ENCODE measurements at regions not wholly inside any gene's neighbourhood (a gene's known extent, or its start where the extent isn't known, plus 50 kb on each side); places are given as distances from the start of the nearest gene placed in this dataset.
A peak's percentile ranks its signal among the peaks of the same experiment; 100 is the strongest.

DNA sequence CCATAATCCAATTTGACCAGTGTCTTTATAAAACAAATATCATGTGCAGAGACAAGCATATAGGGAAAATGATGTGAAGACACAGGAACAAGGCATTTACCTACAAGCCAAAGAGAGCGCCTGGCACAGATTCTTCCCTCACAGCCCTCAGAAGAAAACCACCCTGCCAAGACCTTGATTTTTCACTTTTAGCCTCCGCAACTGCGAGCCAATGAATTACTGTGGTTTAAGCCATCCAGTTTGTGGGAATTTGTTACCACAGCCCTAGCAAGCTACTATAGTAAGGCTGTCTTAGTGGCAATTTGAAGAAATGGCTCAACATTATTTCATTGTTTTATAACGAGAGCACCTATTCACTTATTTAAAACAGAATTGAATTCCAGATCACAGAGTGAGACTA, 85.7 kb upstream of the CCDC190 start:
- no peak for DNase-seq (ENCODE audit: low read depth)
- Histone ChIP-seq H3K4me3 (ENCODE audit: low read depth, low read length) (no peak overlapping the region), H3K36me3 (ENCODE audit: control insufficient read depth, insufficient read depth, low read length) (no peaks in the 10 kb centered on the region), H3K27me3 (ENCODE audit: control insufficient read depth, insufficient read depth, low read length) (no peaks in the 10 kb centered on the region)
- no peak for FAIRE-seq
- TF ChIP-seq, protein P1, sequence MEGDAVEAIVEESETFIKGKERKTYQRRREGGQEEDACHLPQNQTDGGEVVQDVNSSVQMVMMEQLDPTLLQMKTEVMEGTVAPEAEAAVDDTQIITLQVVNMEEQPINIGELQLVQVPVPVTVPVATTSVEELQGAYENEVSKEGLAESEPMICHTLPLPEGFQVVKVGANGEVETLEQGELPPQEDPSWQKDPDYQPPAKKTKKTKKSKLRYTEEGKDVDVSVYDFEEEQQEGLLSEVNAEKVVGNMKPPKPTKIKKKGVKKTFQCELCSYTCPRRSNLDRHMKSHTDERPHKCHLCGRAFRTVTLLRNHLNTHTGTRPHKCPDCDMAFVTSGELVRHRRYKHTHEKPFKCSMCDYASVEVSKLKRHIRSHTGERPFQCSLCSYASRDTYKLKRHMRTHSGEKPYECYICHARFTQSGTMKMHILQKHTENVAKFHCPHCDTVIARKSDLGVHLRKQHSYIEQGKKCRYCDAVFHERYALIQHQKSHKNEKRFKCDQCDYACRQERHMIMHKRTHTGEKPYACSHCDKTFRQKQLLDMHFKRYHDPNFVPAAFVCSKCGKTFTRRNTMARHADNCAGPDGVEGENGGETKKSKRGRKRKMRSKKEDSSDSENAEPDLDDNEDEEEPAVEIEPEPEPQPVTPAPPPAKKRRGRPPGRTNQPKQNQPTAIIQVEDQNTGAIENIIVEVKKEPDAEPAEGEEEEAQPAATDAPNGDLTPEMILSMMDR (IDR thresholded peaks at IDR 0.05; ENCODE audit: insufficient read depth, low read length, severe bottlenecking) = no peak

DNA sequence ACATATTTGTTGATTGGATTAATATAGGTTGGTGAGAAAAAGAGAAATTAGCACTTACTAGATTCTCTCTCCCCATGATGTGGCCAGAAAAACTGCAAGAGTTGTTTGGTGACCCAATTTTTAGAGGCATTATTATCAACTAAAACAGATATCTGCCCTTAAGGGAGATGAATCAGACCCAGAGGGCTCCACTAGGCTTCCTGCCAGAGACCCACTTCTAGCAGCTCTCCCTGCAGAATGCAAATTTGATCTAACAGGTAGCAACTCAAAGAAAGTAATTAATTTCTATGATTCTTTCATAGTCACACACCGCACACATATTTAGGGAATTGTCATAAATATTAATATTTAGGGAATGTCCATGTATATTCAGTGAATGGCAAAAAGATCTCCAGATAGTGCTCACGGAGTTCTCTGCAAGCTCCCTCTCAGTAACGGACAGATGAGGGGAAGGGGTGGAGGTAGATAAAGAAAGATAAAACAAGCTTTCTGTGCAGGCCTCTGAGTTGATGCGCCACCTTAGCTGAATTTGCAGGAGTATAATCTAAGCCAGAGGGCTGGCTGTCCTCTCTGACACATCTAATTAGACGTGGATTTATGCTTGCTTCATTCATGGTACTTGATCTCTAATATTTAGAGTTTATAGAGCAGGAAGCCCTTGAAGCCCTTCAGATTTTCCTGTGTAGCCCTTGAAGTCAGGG, 84.1 kb upstream of the CCDC190 start:
- no peaks in the 10 kb centered on the region for H3K36me3 ChIP-seq (ENCODE audit: control insufficient read depth, insufficient read depth, low read length)
- no peaks in the 10 kb centered on the region for H3K27me3 ChIP-seq (ENCODE audit: control insufficient read depth, insufficient read depth, low read length)
- no peak overlapping the region for H3K4me3 ChIP-seq (ENCODE audit: low read depth, low read length)
- no peak for FAIRE-seq
- peak; percentile 1 for DNase-seq (ENCODE audit: low read depth)
- TF ChIP-seq, protein P1 (IDR thresholded peaks at IDR 0.05; ENCODE audit: insufficient read depth, low read length, severe bottlenecking) = no peak

DNA sequence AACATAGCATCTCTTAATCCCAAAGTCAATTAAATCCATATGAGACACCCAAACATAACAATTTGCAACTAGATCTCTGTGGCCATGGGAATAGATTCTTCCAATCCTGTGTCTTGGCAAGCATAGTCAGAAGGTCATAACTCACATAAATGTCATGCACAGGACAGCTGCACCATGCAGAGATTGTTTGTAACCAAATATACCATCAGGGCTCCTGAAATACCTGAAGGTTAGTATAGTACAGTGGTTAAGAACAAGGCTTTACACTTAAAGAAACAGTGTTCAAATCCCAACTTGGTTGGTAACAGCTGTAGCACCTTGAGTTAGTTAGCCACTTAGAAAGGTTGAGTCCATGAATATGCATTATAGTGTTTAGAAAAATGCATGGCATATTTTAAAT, 82.6 kb upstream of the CCDC190 start:
- DNase-seq (ENCODE audit: low read depth) (no peak), FAIRE-seq (no peak)
- TF ChIP-seq, protein P1 (IDR thresholded peaks at IDR 0.05; ENCODE audit: insufficient read depth, low read length, severe bottlenecking) = no peak
- no peak overlapping the region for H3K4me3 ChIP-seq (ENCODE audit: low read depth, low read length)
- no peaks in the 10 kb centered on the region for H3K36me3 ChIP-seq (ENCODE audit: control insufficient read depth, insufficient read depth, low read length)
- no peaks in the 10 kb centered on the region for H3K27me3 ChIP-seq (ENCODE audit: control insufficient read depth, insufficient read depth, low read length)

DNA sequence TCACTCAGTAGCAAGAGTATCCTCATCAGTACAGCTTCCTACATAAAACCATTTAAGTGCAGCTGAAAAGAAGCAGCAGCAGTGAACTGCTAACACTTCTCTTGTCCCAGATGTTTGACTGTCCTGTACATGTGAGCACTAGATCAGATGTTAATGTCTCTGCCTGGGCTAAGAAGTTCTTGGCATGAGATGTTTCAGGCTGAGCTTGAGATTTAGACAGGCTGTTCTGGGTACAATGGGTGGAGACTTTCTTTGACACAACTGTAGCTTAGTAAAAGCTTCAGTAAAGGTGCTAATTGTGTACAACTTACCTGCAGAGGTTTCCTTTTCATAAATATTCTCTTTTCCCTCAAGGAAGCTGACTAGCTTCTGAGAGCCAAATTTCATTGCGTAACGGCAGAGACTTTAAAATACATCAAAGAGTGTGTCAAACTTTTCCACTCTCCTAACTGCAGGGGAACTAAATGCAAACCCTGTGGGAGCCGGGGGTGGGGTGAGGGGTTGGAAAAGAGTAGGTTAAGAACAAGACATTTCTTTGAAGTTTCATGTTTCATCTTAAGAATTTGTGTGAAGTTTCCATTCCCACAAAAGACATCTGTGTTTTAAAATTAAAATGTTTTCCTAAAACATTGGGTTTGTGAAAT, 82.1 kb upstream of the CCDC190 start:
- FAIRE-seq (peak; percentile 58), DNase-seq (ENCODE audit: low read depth) (peak; percentile 6)
- Histone ChIP-seq H3K27me3 (ENCODE audit: control insufficient read depth, insufficient read depth, low read length) (no peaks in the 10 kb centered on the region), H3K4me3 (ENCODE audit: low read depth, low read length) (no peak overlapping the region), H3K36me3 (ENCODE audit: control insufficient read depth, insufficient read depth, low read length) (no peaks in the 10 kb centered on the region)
- TF ChIP-seq, protein P1 (IDR thresholded peaks at IDR 0.05; ENCODE audit: insufficient read depth, low read length, severe bottlenecking) = no peak

DNA sequence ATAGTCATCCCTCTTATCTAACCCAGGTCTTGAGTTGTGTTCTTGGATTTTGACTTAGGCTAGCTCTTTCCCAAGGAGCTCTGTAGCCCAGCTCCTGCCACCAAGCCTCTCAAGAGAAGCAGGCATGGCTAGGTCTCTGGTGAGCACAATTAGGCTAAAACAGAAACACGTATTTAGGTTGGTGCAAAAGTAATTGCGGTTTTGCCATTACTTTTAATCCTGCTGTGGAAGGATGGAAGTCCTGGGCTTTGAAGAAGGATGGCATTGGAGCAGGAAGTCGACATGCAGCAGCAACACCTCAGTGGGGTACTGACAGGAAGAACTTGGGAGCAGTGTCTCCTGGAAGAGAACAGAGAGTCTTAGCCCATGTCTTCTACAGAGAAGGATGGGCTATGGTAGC, 80.0 kb upstream of the CCDC190 start:
- H3K36me3 ChIP-seq (ENCODE audit: control insufficient read depth, insufficient read depth, low read length) = no peaks in the 10 kb centered on the region
- no peak overlapping the region for H3K4me3 ChIP-seq (ENCODE audit: low read depth, low read length)
- TF ChIP-seq, protein P1 (IDR thresholded peaks at IDR 0.05; ENCODE audit: insufficient read depth, low read length, severe bottlenecking) = no peak
- DNase-seq (ENCODE audit: low read depth) (no peak), FAIRE-seq (no peak)
- no peaks in the 10 kb centered on the region for H3K27me3 ChIP-seq (ENCODE audit: control insufficient read depth, insufficient read depth, low read length)

All from bronchial epithelial cell (primary cell).